ENCODE measurements at regions not wholly inside any gene's neighbourhood (a gene's known extent, or its start where the extent isn't known, plus 50 kb on each side); places are given as distances from the start of the nearest gene placed in this dataset.

- TF ChIP-seq CTCF (conservative IDR thresholded peaks at IDR 0.05; ENCODE audit: low read length) (no peak), EZH2phosphoT487 (IDR thresholded peaks at IDR 0.05; ENCODE audit: borderline replicate concordance, low read depth, low read length) (no peak)
These were observed 72.0 kb upstream of the DAP start for GRCh38 chr5:10832987-10833386.
